H9 (cell line): ENCODE measurements at regions not wholly inside any gene's neighbourhood (a gene's known extent, or its start where the extent isn't known, plus 50 kb on each side); places are given as distances from the start of the nearest gene placed in this dataset.

ENCODE experiments used
- DNase-seq: peaks from one replicate; pipeline ENCODE4 v3.0.0-alpha.2; 2017
- H2AFZ ChIP-seq: one replicate; pipeline ENCODE4 v1.6.1; 2013; ENCODE audit warnings: mild to moderate bottlenecking, low read length, control low read depth, moderate library complexity
- H2AK5ac ChIP-seq: 2 replicates; pipeline ENCODE4 v1.6.1; 2013; ENCODE audit warnings: low read length, control low read depth, mixed read lengths; ENCODE audit not compliant: insufficient read length
- H2BK120ac ChIP-seq: one replicate; pipeline ENCODE4 v1.6.1; 2013; ENCODE audit warnings: low read depth, mild to moderate bottlenecking, low read length, control low read depth, inconsistent platforms; ENCODE audit not compliant: poor library complexity, severe bottlenecking
- H2BK12ac ChIP-seq: 2 replicates; pipeline ENCODE4 v1.6.1; 2013; ENCODE audit warnings: low read length, control low read depth, mixed read lengths, low read depth; ENCODE audit not compliant: insufficient read length
- H2BK15ac ChIP-seq: 2 replicates; pipeline ENCODE4 v1.6.1; 2013; ENCODE audit warnings: low read depth, low read length, control low read depth
- H2BK20ac ChIP-seq: one replicate; pipeline ENCODE4 v1.6.1; 2013; ENCODE audit warnings: low read depth, mild to moderate bottlenecking, low read length, control low read depth, inconsistent platforms; ENCODE audit not compliant: poor library complexity, severe bottlenecking
- H2BK5ac ChIP-seq: 2 replicates; pipeline ENCODE4 v1.6.1; 2013; ENCODE audit warnings: low read length, control low read depth, mixed read lengths; ENCODE audit not compliant: insufficient read length
- H3K14ac ChIP-seq: 2 replicates; pipeline ENCODE4 v1.6.1; 2013; ENCODE audit warnings: low read length, control low read depth; ENCODE audit not compliant: insufficient read depth
- H3K18ac ChIP-seq: 2 replicates; pipeline ENCODE4 v1.6.1; 2013; ENCODE audit warnings: low read depth, mild to moderate bottlenecking, mixed read lengths, low read length, control low read depth; ENCODE audit not compliant: insufficient read length
- H3K23ac ChIP-seq: 2 replicates; pipeline ENCODE4 v1.6.1; 2013; ENCODE audit warnings: low read length, control low read depth, mixed read lengths, low read depth; ENCODE audit not compliant: insufficient read length
- H3K23me2 ChIP-seq: 2 replicates; pipeline ENCODE4 v1.6.1; 2013; ENCODE audit warnings: low read depth, mild to moderate bottlenecking, mixed read lengths, low read length, control low read depth; ENCODE audit not compliant: insufficient read length, poor library complexity, severe bottlenecking
- H3K27ac ChIP-seq: 2 replicates; pipeline ENCODE4 v1.5.1; 2013; ENCODE audit warnings: low read length, control low read depth, mixed read lengths, low read depth; ENCODE audit not compliant: insufficient read length
- H3K27me3 ChIP-seq: 2 replicates; pipeline ENCODE4 v1.6.1; 2013; ENCODE audit warnings: low read length, control low read depth, inconsistent platforms; ENCODE audit not compliant: insufficient read depth
- H3K4ac ChIP-seq: 2 replicates; pipeline ENCODE4 v1.6.1; 2013; ENCODE audit warnings: low read depth, mild to moderate bottlenecking, control low read depth, inconsistent platforms, low read length, moderate library complexity
- H3K4me1 ChIP-seq: 2 replicates; pipeline ENCODE4 v1.6.1; 2013; ENCODE audit warnings: low read length, control low read depth, inconsistent platforms; ENCODE audit not compliant: insufficient read depth
- H3K4me2 ChIP-seq: 2 replicates; pipeline ENCODE4 v1.6.1; 2013; ENCODE audit warnings: low read length, control low read depth, mixed read lengths; ENCODE audit not compliant: insufficient read length, insufficient read depth
- H3K56ac ChIP-seq: 2 replicates; pipeline ENCODE4 v1.6.1; 2013; ENCODE audit warnings: low read depth, mild to moderate bottlenecking, mixed read lengths, low read length, control low read depth; ENCODE audit not compliant: insufficient read length
- H3K79me1 ChIP-seq: 2 replicates; pipeline ENCODE4 v1.6.1; 2013; ENCODE audit warnings: low read depth, mild to moderate bottlenecking, moderate library complexity, low read length, control low read depth, inconsistent platforms; ENCODE audit not compliant: insufficient read depth, poor library complexity, severe bottlenecking
- H3K79me2 ChIP-seq: 2 replicates; pipeline ENCODE4 v1.6.1; 2013; ENCODE audit warnings: low read length, control low read depth, inconsistent platforms; ENCODE audit not compliant: insufficient read depth
- H3K9ac ChIP-seq: 2 replicates; pipeline ENCODE4 v1.6.1; 2013; ENCODE audit warnings: low read length, control low read depth, mixed read lengths; ENCODE audit not compliant: insufficient read length; ENCODE audit errors: extremely low read depth
- H3K9me3 ChIP-seq: one replicate; pipeline ENCODE4 v1.6.1; 2013; ENCODE audit warnings: low read depth, low read length, inconsistent platforms; ENCODE audit not compliant: control insufficient read depth
- H3T11ph ChIP-seq: one replicate; pipeline ENCODE4 v1.6.1; 2013; ENCODE audit warnings: mild to moderate bottlenecking, low read length, control low read depth, inconsistent platforms
- H4K20me1 ChIP-seq: one replicate; pipeline ENCODE4 v1.6.1; 2013; ENCODE audit not compliant: control insufficient read depth, insufficient read length, insufficient read depth
- H4K5ac ChIP-seq: 2 replicates; pipeline ENCODE4 v1.6.1; 2013; ENCODE audit warnings: low read depth, mild to moderate bottlenecking, mixed read lengths, low read length, control low read depth; ENCODE audit not compliant: insufficient read length
- H4K8ac ChIP-seq: replicated peaks from 2 replicates; pipeline ENCODE4 v1.6.1; 2013; ENCODE audit warnings: low read length, control low read depth, mixed read lengths, low read depth; ENCODE audit not compliant: insufficient read length
- H4K91ac ChIP-seq: 2 replicates; pipeline ENCODE4 v1.6.1; 2013; ENCODE audit warnings: low read depth, mild to moderate bottlenecking, moderate library complexity, mixed read lengths, low read length, control low read depth; ENCODE audit not compliant: insufficient read length
- H3K27ac Mint-ChIP-seq, 3 experiments: 2 replicates in 2 of 3; 3 replicates in 1 of 3; pipeline ENCODE4 v1.8.0; 2020 to 2021; ENCODE audit warnings: mixed read lengths in 3 of 3, mild to moderate bottlenecking in 1 of 3, moderate library complexity in 1 of 3
- H3K27me3 Mint-ChIP-seq: 2 replicates; pipeline ENCODE4 v1.8.0; 2021; ENCODE audit warnings: low read depth, mild to moderate bottlenecking, moderate library complexity, mixed read lengths
- H3K36me3 Mint-ChIP-seq, 3 experiments: 2 replicates in 2 of 3; 3 replicates in 1 of 3; pipeline ENCODE4 v1.8.0; 2020 to 2021; ENCODE audit warnings: low read depth in 3 of 3, mixed read lengths in 3 of 3; ENCODE audit not compliant: insufficient read depth in 1 of 3
- H3K4me1 Mint-ChIP-seq, 2 experiments: 2 replicates each; pipeline ENCODE4 v1.8.0; 2020; ENCODE audit warnings: mixed read lengths in 2 of 2
- H3K4me3 Mint-ChIP-seq, 2 experiments: 2 replicates in 1 of 2; 3 replicates in 1 of 2; pipeline ENCODE4 v1.8.0; 2020 to 2021; ENCODE audit warnings: mild to moderate bottlenecking in 2 of 2, mixed read lengths in 2 of 2, moderate library complexity in 1 of 2
- H3K9me3 Mint-ChIP-seq, 2 experiments: 2 replicates in 1 of 2; 3 replicates in 1 of 2; pipeline ENCODE4 v1.8.0; 2020; ENCODE audit warnings: mild to moderate bottlenecking in 2 of 2, mixed read lengths in 2 of 2, moderate library complexity in 1 of 2
- CTCF ChIP-seq: fragments of 200-600 bp; sonication (generic); conservative IDR thresholded peaks from 3 replicates; pipeline ENCODE4 v1.8.0; 2021; ENCODE audit warnings: antibody characterized with exemption, mild to moderate bottlenecking
- WGBS: extraction: QIAGEN DNeasy Blood & Tissue Kit; methylation state at CpG from one replicate; pipeline ENCODE4 v1.1.7; 2013; ENCODE audit warnings: missing lambda C conversion rate, low lambda C conversion rate, mixed read lengths; ENCODE audit not compliant: insufficient read length; ENCODE audit errors: extremely low coverage; 5-methylcytosine and 5-hydroxymethylcytosine counted together

DNA sequence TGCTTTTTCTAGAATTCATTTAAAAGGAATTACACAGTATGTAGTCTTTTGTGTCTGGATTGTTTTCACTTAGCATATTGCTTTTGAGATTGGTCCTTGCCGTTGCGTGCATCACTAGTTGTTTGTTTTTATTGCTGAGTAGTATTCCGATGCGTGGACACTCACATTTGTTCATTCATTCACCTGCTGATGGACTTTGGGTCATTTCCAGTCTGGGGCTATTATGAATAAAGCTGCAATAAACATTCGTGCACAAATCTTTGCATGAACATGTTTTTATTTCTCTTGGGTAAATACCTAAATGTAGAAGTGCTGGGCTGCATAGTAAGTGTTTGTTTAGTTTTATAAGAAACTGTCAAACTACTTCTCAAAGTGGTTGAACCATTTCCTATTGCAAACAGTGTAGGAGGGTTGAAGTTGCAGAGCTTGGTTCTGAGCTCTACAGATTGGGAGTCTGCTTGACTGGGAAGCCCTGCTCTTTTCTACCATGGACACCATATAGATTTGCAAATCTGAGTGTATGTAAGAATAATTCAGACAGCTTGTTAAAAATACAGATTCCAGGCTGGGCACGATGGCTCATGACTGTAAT, 404.7 kb upstream of the PROX1 start:
- H3K4me3 Mint-ChIP-seq, result no peak overlapping the region
- Histone ChIP-seq H3K4ac (no peak overlapping the region), H3K27me3 (no peaks in the 10 kb centered on the region), H3K27ac (no peak overlapping the region), H3T11ph (no peak overlapping the region), H2AFZ (no peak overlapping the region), H4K20me1 (no peaks in the 10 kb centered on the region), H3K56ac (no peak overlapping the region), H2BK15ac (no peak overlapping the region), H4K8ac (no peak overlapping the region), H2AK5ac (no peak overlapping the region), H2BK5ac (no peak overlapping the region), H3K9ac (no peak overlapping the region), H3K18ac (no peak overlapping the region), H2BK12ac (no peak overlapping the region), H4K5ac (no peak overlapping the region), H3K4me1 (no peaks in the 10 kb centered on the region), H2BK120ac (no peak overlapping the region), H3K23me2 (no peaks in the 10 kb centered on the region), H4K91ac (no peak overlapping the region), H3K9me3 (no peaks in the 10 kb centered on the region), H2BK20ac (no peak overlapping the region), H3K79me2 (no peaks in the 10 kb centered on the region), H3K23ac (no peak overlapping the region), H3K79me1 (no peaks in the 10 kb centered on the region), H3K4me2 (no peak overlapping the region), H3K14ac (no peak overlapping the region)
- H3K9me3 Mint-ChIP-seq, result no peaks in the 10 kb centered on the region; a peak in 1 of 5 replicates
- TF ChIP-seq CTCF, result no peak
- peaks cover 2% of the 10 kb centered on the region; the same call in 1 of the 2 replicates for H3K27me3 Mint-ChIP-seq
- H3K27ac Mint-ChIP-seq, result no peak overlapping the region
- H3K4me1 Mint-ChIP-seq, result no peaks in the 10 kb centered on the region
- WGBS, result no CpG with 5 or more reads among the region's 6 CpGs
- no peaks in the 10 kb centered on the region for H3K36me3 Mint-ChIP-seq
- no peak for DNase-seq
